CD4-positive, alpha-beta T cell treated with Interferon gamma for 1 hour (primary cell): ENCODE measurements at regions not wholly inside any gene's neighbourhood (a gene's known extent, or its start where the extent isn't known, plus 50 kb on each side); places are given as distances from the start of the nearest gene placed in this dataset.

Source experiments
- DNase-seq: peaks from one replicate; pipeline ENCODE4 v3.0.0-alpha.2; 2020

GRCh38 chr5:174414315-174414710, 310.1 kb upstream of the MSX2 start:
- DNase-seq: no peak

GRCh38 chr5:174418809-174419539, 305.4 kb upstream of the MSX2 start:
- DNase-seq: no peak

- peak; percentile 61 for DNase-seq
Measured at GRCh38 chr5:174419540-174420132, 304.7 kb upstream of the MSX2 start.

GRCh38 chr5:174420651-174421407, 303.6 kb upstream of the MSX2 start:
- DNase-seq: no peak

- DNase-seq: no peak
Measured at GRCh38 chr5:174421408-174421805, 303.0 kb upstream of the MSX2 start.

- no peak for DNase-seq
Measured at GRCh38 chr5:174423558-174423957, 300.8 kb upstream of the MSX2 start.

GRCh38 chr5:174424219-174425053, 299.9 kb upstream of the MSX2 start:
- DNase-seq: no peak

GRCh38 chr5:174425271-174425963, 299.0 kb upstream of the MSX2 start:
- DNase-seq: no peak

GRCh38 chr5:174425964-174426290, 298.5 kb upstream of the MSX2 start:
- no peak for DNase-seq

GRCh38 chr5:174426388-174426787, 298.0 kb upstream of the MSX2 start:
- DNase-seq: no peak

- DNase-seq: no peak
Measured at GRCh38 chr5:174426851-174427250, 297.5 kb upstream of the MSX2 start.

- DNase-seq: no peak
Measured at GRCh38 chr5:174427304-174427703, 297.1 kb upstream of the MSX2 start.

- no peak for DNase-seq
Measured at GRCh38 chr5:174428895-174429294, 295.5 kb upstream of the MSX2 start.

GRCh38 chr5:174430940-174431339, 293.4 kb upstream of the MSX2 start:
- DNase-seq: no peak

- DNase-seq: no peak
Measured at GRCh38 chr5:174431504-174431903, 292.9 kb upstream of the MSX2 start.

GRCh38 chr5:174433098-174433497, 291.3 kb upstream of the MSX2 start:
- no peak for DNase-seq

- DNase-seq: no peak
Measured at GRCh38 chr5:174436750-174437149, 287.6 kb upstream of the MSX2 start.

- DNase-seq: no peak
Measured at GRCh38 chr5:174444479-174445188, 279.7 kb upstream of the MSX2 start.

GRCh38 chr5:174446446-174446845, 277.9 kb upstream of the MSX2 start:
- DNase-seq: no peak

- DNase-seq: no peak
Measured at GRCh38 chr5:174446988-174447387, 277.4 kb upstream of the MSX2 start.

- no peak for DNase-seq
Measured at GRCh38 chr5:174448041-174448440, 276.3 kb upstream of the MSX2 start.

- DNase-seq: no peak
Measured at GRCh38 chr5:174448662-174449061, 275.7 kb upstream of the MSX2 start.
